Gastrocnemius medialis (tissue), 4 donors: ENCODE measurements at regions not wholly inside any gene's neighbourhood (a gene's known extent, or its start where the extent isn't known, plus 50 kb on each side); places are given as distances from the start of the nearest gene placed in this dataset.

Source experiments
- POLR2A ChIP-seq, 2 donors: fragments of 450-650 bp; IDR thresholded peaks; one replicate each; pipeline ENCODE4 v1.6.1; 2017; ENCODE audit warnings: antibody characterized with exemption in 2 of 2, mild to moderate bottlenecking in 2 of 2, moderate library complexity in 2 of 2
- TF ChIP-seq, protein P1 (sequence below), 5 experiments: fragments of 450-650 bp in 3 of 5; fragments of 200-600 bp in 2 of 5; sonication (generic) in 2 of 5; IDR thresholded peaks in 4 of 5; conservative IDR thresholded peaks in 1 of 5; 1 replicate in 4 of 5; 2 replicates in 1 of 5; pipeline ENCODE4 v1.5.1; 2016 to 2019; ENCODE audit warnings: antibody characterized with exemption in 5 of 5, mild to moderate bottlenecking in 3 of 5, moderate library complexity in 3 of 5

GRCh38 chr3:193124861-193125260 is 116.2 kb upstream of the PLAAT1 start:
- no peak for TF ChIP-seq POLR2A (IDR thresholded peaks at IDR 0.05)
- TF ChIP-seq, protein P1, sequence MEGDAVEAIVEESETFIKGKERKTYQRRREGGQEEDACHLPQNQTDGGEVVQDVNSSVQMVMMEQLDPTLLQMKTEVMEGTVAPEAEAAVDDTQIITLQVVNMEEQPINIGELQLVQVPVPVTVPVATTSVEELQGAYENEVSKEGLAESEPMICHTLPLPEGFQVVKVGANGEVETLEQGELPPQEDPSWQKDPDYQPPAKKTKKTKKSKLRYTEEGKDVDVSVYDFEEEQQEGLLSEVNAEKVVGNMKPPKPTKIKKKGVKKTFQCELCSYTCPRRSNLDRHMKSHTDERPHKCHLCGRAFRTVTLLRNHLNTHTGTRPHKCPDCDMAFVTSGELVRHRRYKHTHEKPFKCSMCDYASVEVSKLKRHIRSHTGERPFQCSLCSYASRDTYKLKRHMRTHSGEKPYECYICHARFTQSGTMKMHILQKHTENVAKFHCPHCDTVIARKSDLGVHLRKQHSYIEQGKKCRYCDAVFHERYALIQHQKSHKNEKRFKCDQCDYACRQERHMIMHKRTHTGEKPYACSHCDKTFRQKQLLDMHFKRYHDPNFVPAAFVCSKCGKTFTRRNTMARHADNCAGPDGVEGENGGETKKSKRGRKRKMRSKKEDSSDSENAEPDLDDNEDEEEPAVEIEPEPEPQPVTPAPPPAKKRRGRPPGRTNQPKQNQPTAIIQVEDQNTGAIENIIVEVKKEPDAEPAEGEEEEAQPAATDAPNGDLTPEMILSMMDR (IDR thresholded peaks at IDR 0.05 in 4 of 5, conservative IDR thresholded peaks at IDR 0.05 in 1 of 5), result no peak
